ENCODE measurements at regions not wholly inside any gene's neighbourhood (a gene's known extent, or its start where the extent isn't known, plus 50 kb on each side); places are given as distances from the start of the nearest gene placed in this dataset.
"Not testable (repeated sequence)": the region's sequence is repeated elsewhere in the genome, so short reads cannot be mapped to it uniquely, and the experiment has no call there.

GRCh38 chr15:85196697-85197096, 183.7 kb upstream of the AKAP13 start:
- DNase-seq; intact Hi-C loops (cut with DNase I): not testable (repeated sequence)

- DNase-seq; intact Hi-C loops (cut with DNase I): not testable (repeated sequence)
Measured at GRCh38 chr15:85197582-85197981, 182.8 kb upstream of the AKAP13 start.

- DNase-seq; intact Hi-C loops (cut with DNase I): not testable (repeated sequence)
Measured at GRCh38 chr15:85198432-85198831, 182.0 kb upstream of the AKAP13 start.

GRCh38 chr15:85200215-85200614, 180.2 kb upstream of the AKAP13 start:
- intact Hi-C loops (cut with DNase I); DNase-seq: not testable (repeated sequence)

- DNase-seq; intact Hi-C loops (cut with DNase I): not testable (repeated sequence)
Measured at GRCh38 chr15:85201118-85201793, 179.1 kb upstream of the AKAP13 start.

- intact Hi-C loops (cut with DNase I); DNase-seq: not testable (repeated sequence)
Measured at GRCh38 chr15:85204481-85204880, 175.9 kb upstream of the AKAP13 start.

GRCh38 chr15:85233791-85234325, 146.5 kb upstream of the AKAP13 start:
- intact Hi-C loops (cut with DNase I), result not testable (repeated sequence)
- DNase-seq, result peak in 1 of 10 donors; percentile 16

- intact Hi-C loops (cut with DNase I); DNase-seq: not testable (repeated sequence)
Measured at GRCh38 chr15:85234450-85235196, 145.8 kb upstream of the AKAP13 start.

GRCh38 chr15:85244056-85244455, 136.3 kb upstream of the AKAP13 start:
- intact Hi-C loops (cut with DNase I); DNase-seq: not testable (repeated sequence)

- peak in 2 of 10 donors; percentile 35 to 49 for DNase-seq
- intact Hi-C loops (cut with DNase I), result not testable (repeated sequence)
Measured at GRCh38 chr15:85250938-85251542, 129.4 kb upstream of the AKAP13 start.

- intact Hi-C loops (cut with DNase I), result not testable (repeated sequence)
- peak in 2 of 10 donors; percentile 29 to 47 for DNase-seq
Measured at GRCh38 chr15:85253196-85253915, 127.0 kb upstream of the AKAP13 start.

- intact Hi-C loops (cut with DNase I), result not testable (repeated sequence)
- DNase-seq, result peak in 2 of 10 donors; percentile 18 to 69
Measured at GRCh38 chr15:85254961-85255360, 125.4 kb upstream of the AKAP13 start.

- intact Hi-C loops (cut with DNase I), result not testable (repeated sequence)
- peak in 1 of 10 donors; percentile 83 for DNase-seq
Measured at GRCh38 chr15:85255502-85255901, 124.9 kb upstream of the AKAP13 start.

- intact Hi-C loops (cut with DNase I), result not testable (repeated sequence)
- DNase-seq, result peak in 2 of 10 donors; percentile 66 to 84
Measured at GRCh38 chr15:85256009-85256997, 124.1 kb upstream of the AKAP13 start.

GRCh38 chr15:85258062-85258445, 122.3 kb upstream of the AKAP13 start:
- intact Hi-C loops (cut with DNase I), result not testable (repeated sequence)
- DNase-seq, result peak in 2 of 10 donors; percentile 58 to 71

GRCh38 chr15:85258559-85259209, 121.7 kb upstream of the AKAP13 start:
- intact Hi-C loops (cut with DNase I), result not testable (repeated sequence)
- peak in 1 of 10 donors; percentile 78 for DNase-seq

GRCh38 chr15:85260526-85260925, 119.9 kb upstream of the AKAP13 start:
- DNase-seq; intact Hi-C loops (cut with DNase I): not testable (repeated sequence)

GRCh38 chr15:85262461-85263055, 117.8 kb upstream of the AKAP13 start:
- DNase-seq; intact Hi-C loops (cut with DNase I): not testable (repeated sequence)
